NCI-H446 treated with DMSO at 0.1 percent for 48 hours (cell line): ENCODE measurements at regions not wholly inside any gene's neighbourhood (a gene's known extent, or its start where the extent isn't known, plus 50 kb on each side); places are given as distances from the start of the nearest gene placed in this dataset.

Experiments used
- DNase-seq: peaks from one replicate; lab custom pipeline; 2025; lab: John Stamatoyannopoulos, UW

DNA sequence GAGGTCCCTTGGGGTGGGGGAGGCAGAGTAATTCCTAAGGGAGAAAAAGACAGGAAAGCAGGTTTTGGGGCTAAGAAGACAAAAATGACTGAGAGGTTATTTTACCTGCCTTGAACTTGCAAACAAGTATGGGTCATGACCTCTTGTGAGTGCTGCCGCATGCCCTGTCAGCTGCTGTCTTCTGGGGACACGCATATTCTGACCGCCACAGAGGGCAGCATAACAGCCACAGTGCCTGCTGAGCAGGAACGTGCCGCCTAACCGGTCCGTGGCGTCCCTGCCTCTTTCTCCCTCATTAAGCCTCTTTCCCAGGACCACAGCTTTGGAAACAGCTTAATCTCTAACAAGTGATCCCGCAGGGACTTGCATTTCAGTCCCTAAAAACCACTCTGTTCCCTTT is 51.3 kb upstream of the KCNA1 start:
- no peak for DNase-seq

DNA sequence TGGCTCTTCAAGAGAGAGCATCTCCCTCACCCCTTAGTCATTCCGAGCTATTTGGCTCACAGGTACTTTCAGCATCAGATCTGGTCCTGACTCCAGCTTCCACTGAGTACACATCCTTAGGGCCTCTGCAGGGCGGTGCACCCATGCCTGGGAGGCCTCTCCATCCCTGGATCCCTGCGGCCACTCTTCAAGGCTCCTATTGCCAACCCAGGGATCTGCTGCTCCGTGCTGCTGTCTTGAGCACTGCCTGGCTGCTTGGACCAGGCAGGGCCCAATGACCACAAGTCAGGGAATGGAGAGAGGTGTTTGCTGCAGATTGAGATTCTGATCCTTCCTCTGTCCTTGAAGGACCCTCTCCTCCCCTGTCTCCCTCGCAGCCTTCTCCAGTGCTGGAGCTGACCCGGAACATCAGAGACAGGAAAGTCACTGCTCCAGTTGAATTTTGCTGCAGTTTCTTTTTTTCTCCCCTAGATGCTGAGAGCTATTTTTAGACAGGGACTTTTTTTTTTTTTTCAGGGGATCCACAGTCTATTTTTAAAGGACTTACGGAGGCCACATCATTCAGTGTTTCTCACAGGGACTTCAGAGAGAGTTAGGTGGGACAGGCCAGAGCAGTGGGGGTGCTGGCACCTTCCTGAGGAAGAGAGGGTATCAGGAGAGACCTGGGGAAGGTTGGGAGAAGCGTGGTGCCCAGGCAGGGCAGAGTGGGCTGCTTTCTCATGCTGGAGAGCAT is 50.1 kb upstream of the KCNA1 start:
- no peak for DNase-seq
